Omental fat pad (tissue), 3 donors: ENCODE measurements at regions not wholly inside any gene's neighbourhood (a gene's known extent, or its start where the extent isn't known, plus 50 kb on each side); places are given as distances from the start of the nearest gene placed in this dataset.
"Not testable (repeated sequence)": the region's sequence is repeated elsewhere in the genome, so short reads cannot be mapped to it uniquely, and the experiment has no call there.

ENCODE experiments used
- ATAC-seq: fragments of 150-250 bp; one replicate; pipeline ENCODE4 v1.9.1; 2016; ENCODE audit warnings: mild to moderate bottlenecking, moderate library complexity; ENCODE audit not compliant: low FRiP score
- DNase-seq: peaks from one replicate; pipeline ENCODE4 v3.0.0-alpha.2; 2019; ENCODE audit warnings: low spot score
- CTCF ChIP-seq, 3 donors: fragments of 450-650 bp; IDR thresholded peaks; one replicate each; pipeline ENCODE4 v1.5.1; 2016 to 2017; ENCODE audit warnings: antibody characterized with exemption in 3 of 3, mild to moderate bottlenecking in 3 of 3, moderate library complexity in 2 of 3

GRCh38 chr6:155883741-155884140, 428.1 kb upstream of the NOX3 start:
- no peak for ATAC-seq
- no peak for DNase-seq
- TF ChIP-seq CTCF (IDR thresholded peaks at IDR 0.05): no peak

GRCh38 chr6:155883334-155883731, 427.7 kb upstream of the NOX3 start:
- TF ChIP-seq CTCF (IDR thresholded peaks at IDR 0.05): no peak
- no peak for ATAC-seq
- DNase-seq: no peak

GRCh38 chr6:155882527-155883333, 427.1 kb upstream of the NOX3 start:
- no peak for TF ChIP-seq CTCF (IDR thresholded peaks at IDR 0.05)
- no peak for DNase-seq
- no peak for ATAC-seq

GRCh38 chr6:155881826-155882526, 426.3 kb upstream of the NOX3 start:
- DNase-seq: no peak
- ATAC-seq: peak; percentile 19
- no peak for TF ChIP-seq CTCF (IDR thresholded peaks at IDR 0.05)

- no peak for TF ChIP-seq CTCF (IDR thresholded peaks at IDR 0.05)
- DNase-seq: no peak
- ATAC-seq: no peak
Observed at GRCh38 chr6:155880900-155881299, 425.3 kb upstream of the NOX3 start.

- no peak for DNase-seq
- ATAC-seq: no peak
- TF ChIP-seq CTCF (IDR thresholded peaks at IDR 0.05): no peak
Observed at GRCh38 chr6:155872961-155873360, 417.3 kb upstream of the NOX3 start.

- ATAC-seq (no peak), DNase-seq (no peak)
- no peak for TF ChIP-seq CTCF (IDR thresholded peaks at IDR 0.05)
Observed at GRCh38 chr6:155867682-155868081, 412.0 kb upstream of the NOX3 start.

- not testable (repeated sequence) for ATAC-seq, DNase-seq
Observed at GRCh38 chr6:155866676-155867390, 411.2 kb upstream of the NOX3 start.
